ENCODE measurements at regions not wholly inside any gene's neighbourhood (a gene's known extent, or its start where the extent isn't known, plus 50 kb on each side); places are given as distances from the start of the nearest gene placed in this dataset.
A peak's percentile ranks its signal among the peaks of the same experiment; 100 is the strongest.

DNA sequence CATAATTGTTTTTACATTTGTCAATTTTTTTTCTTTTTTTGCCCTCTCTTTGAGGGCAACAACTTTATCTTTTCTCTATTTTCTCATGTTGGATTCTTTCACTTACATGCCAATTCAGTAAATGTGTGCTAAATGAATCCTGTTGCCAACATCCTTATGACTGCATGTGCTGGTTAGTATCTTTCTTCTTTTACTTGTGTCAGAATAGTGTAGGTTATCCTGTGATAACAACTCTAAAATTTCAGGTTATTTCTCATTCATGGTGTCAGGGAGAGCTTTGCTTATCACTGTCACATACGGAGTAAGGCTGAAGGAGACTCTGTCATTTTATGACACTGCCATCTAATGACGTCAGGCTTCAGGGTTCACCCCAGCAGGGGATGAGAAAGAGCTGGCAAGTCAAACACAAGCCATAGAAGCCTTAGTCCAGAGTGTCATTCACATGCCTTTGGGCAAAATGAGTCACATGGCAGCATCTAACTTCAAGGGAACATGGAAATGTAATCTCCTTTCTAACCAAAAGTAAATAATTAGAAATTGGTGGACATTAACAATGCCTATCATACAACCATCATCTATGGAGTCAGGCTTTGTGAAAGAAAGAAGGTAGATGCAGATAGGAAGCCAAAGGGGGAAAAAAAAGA, 242.5 kb upstream of the ATP2B1 start:
- no peak overlapping the region for H3K27ac ChIP-seq
- no peaks in the 10 kb centered on the region for H3K27me3 ChIP-seq
- intact Hi-C loops (cut with DNase I) = no loop called here
- peaks cover 0 to 32% (median 3%) of the 10 kb centered on the region in 12 donors for H3K4me1 ChIP-seq
- TF ChIP-seq, protein P1, sequence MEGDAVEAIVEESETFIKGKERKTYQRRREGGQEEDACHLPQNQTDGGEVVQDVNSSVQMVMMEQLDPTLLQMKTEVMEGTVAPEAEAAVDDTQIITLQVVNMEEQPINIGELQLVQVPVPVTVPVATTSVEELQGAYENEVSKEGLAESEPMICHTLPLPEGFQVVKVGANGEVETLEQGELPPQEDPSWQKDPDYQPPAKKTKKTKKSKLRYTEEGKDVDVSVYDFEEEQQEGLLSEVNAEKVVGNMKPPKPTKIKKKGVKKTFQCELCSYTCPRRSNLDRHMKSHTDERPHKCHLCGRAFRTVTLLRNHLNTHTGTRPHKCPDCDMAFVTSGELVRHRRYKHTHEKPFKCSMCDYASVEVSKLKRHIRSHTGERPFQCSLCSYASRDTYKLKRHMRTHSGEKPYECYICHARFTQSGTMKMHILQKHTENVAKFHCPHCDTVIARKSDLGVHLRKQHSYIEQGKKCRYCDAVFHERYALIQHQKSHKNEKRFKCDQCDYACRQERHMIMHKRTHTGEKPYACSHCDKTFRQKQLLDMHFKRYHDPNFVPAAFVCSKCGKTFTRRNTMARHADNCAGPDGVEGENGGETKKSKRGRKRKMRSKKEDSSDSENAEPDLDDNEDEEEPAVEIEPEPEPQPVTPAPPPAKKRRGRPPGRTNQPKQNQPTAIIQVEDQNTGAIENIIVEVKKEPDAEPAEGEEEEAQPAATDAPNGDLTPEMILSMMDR (IDR thresholded peaks at IDR 0.05) = no peak
- no peak for TF ChIP-seq POLR2A (IDR thresholded peaks at IDR 0.05)
- DNase-seq (no peak), ATAC-seq (no peak)
- H3K9me3 ChIP-seq = no peaks in the 10 kb centered on the region
- WGBS, 4 donors = 66 to 75% (median 69%) methylated on average over 2 of the region's 2 CpGs
- H3K36me3 ChIP-seq = no peaks in the 10 kb centered on the region
- no peak overlapping the region for H3K4me3 ChIP-seq

DNA sequence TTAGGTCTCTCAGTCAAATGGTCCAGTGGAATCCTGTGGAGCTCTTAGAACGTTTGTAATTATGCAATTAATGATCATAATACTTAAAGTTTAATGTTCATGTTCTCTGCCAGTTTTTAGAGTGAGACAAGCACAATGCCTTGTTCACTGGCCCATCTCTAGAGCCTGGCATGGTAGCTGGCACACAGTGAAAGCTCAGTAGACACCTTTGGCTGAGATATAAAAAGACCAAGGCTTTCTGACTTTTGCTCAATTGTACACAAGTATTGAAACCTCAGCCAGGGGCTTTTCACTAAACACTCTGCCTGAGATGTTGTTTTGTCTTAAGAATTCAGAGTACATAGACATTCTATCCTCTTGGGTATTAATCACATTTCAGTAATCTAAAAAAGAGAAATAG, 241.8 kb upstream of the ATP2B1 start:
- no peak for DNase-seq
- intact Hi-C loops (cut with DNase I) = no loop called here
- Histone ChIP-seq H3K36me3 (no peaks in the 10 kb centered on the region), H3K27me3 (no peaks in the 10 kb centered on the region), H3K4me1 (peaks cover 0 to 32% (median 3%) of the 10 kb centered on the region in 12 donors), H3K27ac (peak overlapping the region in 2 of 12 donors; percentile 15 to 39), H3K9me3 (no peaks in the 10 kb centered on the region), H3K4me3 (no peak overlapping the region)
- TF ChIP-seq, protein P1 (IDR thresholded peaks at IDR 0.05) = no peak
- no peak for TF ChIP-seq POLR2A (IDR thresholded peaks at IDR 0.05)
- no peak for ATAC-seq
- WGBS, 4 donors = 33 to 52% (median 36%) methylated on average over 1 of the region's 1 CpG

DNA sequence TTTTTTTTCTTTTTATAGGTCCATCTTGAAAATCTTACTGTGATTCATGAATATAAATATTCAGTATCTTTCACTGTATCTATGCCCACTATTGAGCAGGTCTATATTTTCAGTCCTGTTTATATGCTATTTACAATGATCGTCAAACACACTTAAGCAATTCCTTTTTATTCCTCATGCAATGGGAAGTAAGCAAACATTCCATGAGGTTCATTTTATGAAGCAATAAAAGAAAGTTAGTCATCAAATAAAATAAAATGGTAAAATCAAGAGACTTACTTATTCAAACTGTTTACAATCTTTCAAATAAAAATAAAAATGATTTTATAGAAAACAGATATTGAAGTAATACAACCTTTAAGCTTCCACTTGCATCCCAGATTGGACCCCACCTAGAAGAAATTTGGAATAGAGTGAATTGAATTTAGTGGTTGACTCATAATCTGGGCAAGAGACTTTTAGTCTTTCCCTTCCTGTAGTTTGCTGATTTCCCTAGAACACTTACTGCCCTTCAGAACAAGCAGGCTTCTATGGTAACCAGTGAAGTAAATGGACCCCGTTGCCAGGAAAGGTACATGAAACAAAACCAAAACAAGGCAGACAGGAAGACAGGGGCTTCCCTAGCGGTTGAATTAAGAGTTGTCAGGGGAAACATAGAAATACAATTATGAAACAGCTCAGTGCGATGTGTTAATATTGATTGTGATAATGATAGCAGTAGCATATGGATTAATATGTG, 241.0 kb upstream of the ATP2B1 start:
- TF ChIP-seq POLR2A (IDR thresholded peaks at IDR 0.05) = no peak
- TF ChIP-seq, protein P1 (IDR thresholded peaks at IDR 0.05) = peak in 5 of 12 donors; percentile 12 to 41 (median 27)
- DNase-seq (peak in 2 of 5 donors; percentile 21 to 43), ATAC-seq (peak; percentile 49 to 89 (median 76))
- Histone ChIP-seq H3K27me3 (no peaks in the 10 kb centered on the region), H3K4me1 (peaks cover 0 to 32% (median 3%) of the 10 kb centered on the region in 12 donors), H3K4me3 (no peak overlapping the region), H3K36me3 (no peaks in the 10 kb centered on the region), H3K27ac (peak overlapping the region in 5 of 12 donors; percentile 2 to 46 (median 27)), H3K9me3 (no peaks in the 10 kb centered on the region)
- 57 to 68% (median 61%) methylated on average over 4 of the region's 4 CpGs for WGBS, 4 donors
- intact Hi-C loops (cut with DNase I) = no loop called here

Data from heart left ventricle (tissue), 16 donors.